UCSD-AML1 (cell line): ENCODE measurements at regions not wholly inside any gene's neighbourhood (a gene's known extent, or its start where the extent isn't known, plus 50 kb on each side); places are given as distances from the start of the nearest gene placed in this dataset.

Experiments used
- DNase-seq: peaks from one replicate; lab custom pipeline; 2025; ENCODE audit not compliant: unreplicated experiment; lab: John Stamatoyannopoulos, UW

GRCh38 chr14:101460986-101461750, 100.1 kb upstream of the DIO3 start:
- DNase-seq, result no peak

GRCh38 chr14:101461891-101462290, 99.4 kb upstream of the DIO3 start:
- DNase-seq, result no peak

- no peak for DNase-seq
These were observed 98.3 kb upstream of the DIO3 start for GRCh38 chr14:101462726-101463565.

DNA sequence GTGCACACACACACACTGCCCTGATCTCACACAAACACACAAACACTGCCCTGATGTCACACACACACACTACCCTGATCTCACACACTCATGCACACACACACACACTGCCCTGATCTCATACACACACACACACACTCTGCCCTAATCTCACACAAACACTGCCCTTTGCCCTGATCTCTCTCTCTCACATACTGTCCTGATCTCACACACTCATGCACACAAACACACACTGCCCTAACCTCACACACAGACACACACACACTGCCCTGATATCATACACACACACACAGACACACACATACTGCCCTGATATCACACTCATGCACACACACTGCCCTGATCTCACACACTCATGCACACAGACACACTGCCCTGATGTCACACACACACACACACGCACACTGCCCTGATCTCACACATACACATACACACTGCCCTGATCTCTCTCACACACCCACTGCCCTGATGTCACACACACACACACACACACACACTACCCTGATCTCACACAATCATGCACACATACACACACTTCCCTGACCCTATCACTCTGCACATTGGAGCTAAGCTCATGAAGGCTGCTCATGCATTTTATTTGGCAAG, 97.6 kb upstream of the DIO3 start:
- no peak for DNase-seq

DNA sequence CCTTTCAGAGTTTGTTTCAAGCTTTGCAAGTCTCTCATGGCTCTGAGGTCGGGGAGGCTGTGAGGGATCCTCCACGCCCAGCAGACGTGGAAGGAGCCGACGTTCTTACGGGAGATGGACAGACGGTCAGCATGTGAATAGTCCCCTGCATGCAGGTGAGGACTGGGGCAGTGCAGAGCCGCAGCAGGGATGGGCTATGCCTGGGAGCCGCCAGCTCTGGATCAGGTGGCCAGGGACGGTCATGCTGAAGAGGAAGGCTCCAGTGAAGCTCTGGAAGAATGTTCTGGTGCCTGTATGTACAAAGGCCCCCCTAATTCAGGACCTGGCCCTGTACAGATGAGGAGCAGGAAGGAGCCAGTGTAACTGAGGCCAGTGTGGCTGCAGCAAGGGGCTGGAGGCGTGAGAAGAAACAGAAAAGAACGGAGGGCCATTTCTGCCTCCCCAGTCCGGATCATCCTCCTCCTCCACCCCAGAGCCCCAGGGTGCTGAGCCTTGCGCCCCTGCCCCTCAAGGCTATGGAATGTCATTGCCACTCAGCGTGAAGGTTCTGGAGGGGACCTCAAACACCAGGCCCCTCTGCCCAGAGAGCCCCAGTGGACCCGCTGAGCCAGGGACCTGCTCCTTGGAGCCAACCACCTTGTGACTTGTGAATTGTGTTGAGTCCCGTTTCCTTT, 96.8 kb upstream of the DIO3 start:
- DNase-seq, result no peak

DNA sequence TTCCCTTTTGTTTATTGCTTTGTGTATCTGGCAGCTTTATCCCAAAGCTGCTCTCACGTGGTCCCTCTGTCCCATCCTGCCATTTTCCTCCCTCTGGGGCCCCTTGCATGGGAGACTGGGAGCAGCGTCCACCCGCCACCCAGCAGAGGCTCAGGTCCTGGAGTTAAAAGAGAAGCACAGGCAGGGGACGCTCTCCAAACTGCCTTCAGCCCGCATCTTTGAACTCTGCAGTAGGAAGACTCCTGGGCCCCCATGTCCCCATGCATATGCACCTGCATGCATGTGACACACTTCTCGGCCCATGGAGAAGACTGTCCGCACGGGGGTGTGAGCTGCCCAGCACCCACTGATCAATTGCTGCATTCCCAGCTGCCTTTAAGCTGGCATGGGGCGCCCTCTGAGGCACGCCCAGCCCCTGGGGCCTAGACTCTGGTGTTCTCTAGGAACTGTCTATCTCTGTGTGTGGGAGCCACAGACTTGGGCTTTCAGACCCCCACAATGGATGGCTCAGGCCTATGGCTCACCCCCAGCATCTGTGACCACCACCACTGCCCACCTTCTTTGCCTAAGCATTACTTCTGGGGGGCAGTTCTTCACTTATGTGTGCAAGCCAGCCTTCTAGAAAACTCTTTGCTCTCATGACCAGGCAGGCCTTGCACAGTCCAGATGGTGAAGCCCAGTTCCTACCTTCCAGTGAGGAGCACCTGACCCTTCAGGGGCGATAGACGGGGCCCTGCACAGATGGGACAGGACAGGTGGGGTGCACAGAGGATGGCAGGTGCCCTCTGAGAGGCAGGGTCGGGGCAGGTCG, 96.1 kb upstream of the DIO3 start:
- DNase-seq, result no peak

- DNase-seq, result no peak
These were observed 95.4 kb upstream of the DIO3 start for GRCh38 chr14:101465795-101466448.

- no peak for DNase-seq
These were observed 94.7 kb upstream of the DIO3 start for GRCh38 chr14:101466456-101467180.

DNA sequence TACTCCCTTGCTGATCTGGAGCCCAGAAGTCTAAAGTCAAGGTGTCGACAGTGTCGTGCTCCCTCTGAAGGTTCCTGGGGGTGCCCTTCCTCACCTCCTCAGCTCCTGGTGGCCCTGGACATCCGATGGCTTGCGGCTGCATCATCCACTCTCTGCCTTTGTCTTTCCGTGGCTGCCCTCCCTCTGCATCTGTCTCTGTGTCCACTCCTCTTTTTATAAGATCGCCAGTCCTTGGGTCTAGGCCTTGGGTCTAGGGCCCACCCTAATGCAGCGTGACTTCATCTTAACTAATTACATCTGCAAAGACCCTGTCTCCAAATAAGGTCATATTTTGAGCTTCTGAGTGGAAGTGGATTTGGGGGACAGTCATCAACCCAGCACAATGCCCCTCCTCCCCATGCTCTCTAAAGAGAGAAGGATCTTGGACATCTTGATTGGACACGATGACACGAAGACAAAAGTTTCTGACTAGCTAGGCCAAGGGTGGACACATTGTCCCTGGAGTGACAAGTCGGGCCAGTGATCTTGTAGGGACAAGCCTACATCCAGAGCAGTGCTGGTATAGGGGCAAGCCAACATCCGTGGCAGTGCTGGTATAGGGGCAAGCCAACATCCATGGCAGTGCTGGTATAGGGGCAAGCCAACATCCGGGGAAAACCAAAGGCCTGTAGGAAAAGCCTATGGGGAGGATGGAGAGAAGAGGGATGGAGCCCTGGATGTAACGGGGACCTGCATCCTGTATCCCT, 93.9 kb upstream of the DIO3 start:
- DNase-seq, result no peak

GRCh38 chr14:101469382-101470247, 91.7 kb upstream of the DIO3 start:
- no peak for DNase-seq

- no peak for DNase-seq
These were observed 91.0 kb upstream of the DIO3 start for GRCh38 chr14:101470266-101470665.

- DNase-seq, result no peak
These were observed 89.4 kb upstream of the DIO3 start for GRCh38 chr14:101471723-101472517.

DNA sequence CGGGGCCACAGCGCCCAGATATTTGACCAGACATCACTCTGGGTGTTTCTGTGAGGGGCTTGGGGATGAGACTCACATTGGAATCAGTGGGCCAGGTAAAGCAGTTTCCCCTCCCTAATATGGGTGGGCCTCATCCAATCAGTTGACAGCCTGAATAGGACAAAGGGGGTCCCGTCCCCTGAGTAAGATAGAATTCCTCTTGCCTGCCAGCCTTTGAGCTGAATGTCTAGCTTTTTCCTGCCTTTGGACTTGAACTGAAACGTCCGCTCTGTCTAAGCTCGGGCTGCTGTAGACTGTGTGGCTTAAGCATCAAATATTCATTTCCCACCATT, 88.8 kb upstream of the DIO3 start:
- DNase-seq, result no peak

- no peak for DNase-seq
These were observed 88.1 kb upstream of the DIO3 start for GRCh38 chr14:101473045-101473729.

- DNase-seq, result no peak
These were observed 87.3 kb upstream of the DIO3 start for GRCh38 chr14:101473795-101474562.
